Esophagus muscularis mucosa (tissue), 4 donors: ENCODE measurements at regions not wholly inside any gene's neighbourhood (a gene's known extent, or its start where the extent isn't known, plus 50 kb on each side); places are given as distances from the start of the nearest gene placed in this dataset.

Experiments used
- EP300 ChIP-seq: sonication (generic); formaldehyde crosslinking; IDR thresholded peaks from one replicate; pipeline ENCODE4 v1.6.1; 2017; ENCODE audit warnings: antibody characterized with exemption
- POLR2A ChIP-seq: fragments of 450-650 bp; IDR thresholded peaks from one replicate; pipeline ENCODE4 v1.6.1; 2017; ENCODE audit warnings: antibody characterized with exemption, moderate library complexity, mild to moderate bottlenecking, low read depth
- TF ChIP-seq, protein P1 (sequence below), 3 experiments: fragments of 200-600 bp in 2 of 3; fragments of 450-650 bp in 1 of 3; sonication (generic) in 2 of 3; IDR thresholded peaks; one replicate each; pipeline ENCODE4 v1.5.1; 2017 to 2019; ENCODE audit warnings: antibody characterized with exemption in 3 of 3, mild to moderate bottlenecking in 2 of 3, moderate library complexity in 1 of 3

DNA sequence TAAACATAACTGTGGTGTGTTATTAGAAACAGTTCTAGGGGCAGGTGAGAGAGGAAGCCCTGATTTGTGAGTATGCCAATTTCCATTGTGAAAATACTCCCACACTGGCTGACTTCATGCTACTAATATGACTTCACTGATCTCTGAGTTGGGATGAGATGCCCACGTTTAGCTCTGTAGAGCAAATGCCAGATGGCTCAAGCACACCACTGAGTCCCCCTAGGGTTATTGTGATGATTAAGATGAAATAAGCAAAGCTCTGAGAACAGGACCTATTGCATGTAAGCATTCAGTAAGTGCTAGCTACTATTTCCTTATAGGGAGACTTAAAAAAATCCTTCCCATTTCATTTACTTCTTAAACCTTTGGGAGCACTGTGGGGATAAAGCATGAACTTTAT, 117.6 kb downstream of the CENPF start:
- TF ChIP-seq, protein P1, sequence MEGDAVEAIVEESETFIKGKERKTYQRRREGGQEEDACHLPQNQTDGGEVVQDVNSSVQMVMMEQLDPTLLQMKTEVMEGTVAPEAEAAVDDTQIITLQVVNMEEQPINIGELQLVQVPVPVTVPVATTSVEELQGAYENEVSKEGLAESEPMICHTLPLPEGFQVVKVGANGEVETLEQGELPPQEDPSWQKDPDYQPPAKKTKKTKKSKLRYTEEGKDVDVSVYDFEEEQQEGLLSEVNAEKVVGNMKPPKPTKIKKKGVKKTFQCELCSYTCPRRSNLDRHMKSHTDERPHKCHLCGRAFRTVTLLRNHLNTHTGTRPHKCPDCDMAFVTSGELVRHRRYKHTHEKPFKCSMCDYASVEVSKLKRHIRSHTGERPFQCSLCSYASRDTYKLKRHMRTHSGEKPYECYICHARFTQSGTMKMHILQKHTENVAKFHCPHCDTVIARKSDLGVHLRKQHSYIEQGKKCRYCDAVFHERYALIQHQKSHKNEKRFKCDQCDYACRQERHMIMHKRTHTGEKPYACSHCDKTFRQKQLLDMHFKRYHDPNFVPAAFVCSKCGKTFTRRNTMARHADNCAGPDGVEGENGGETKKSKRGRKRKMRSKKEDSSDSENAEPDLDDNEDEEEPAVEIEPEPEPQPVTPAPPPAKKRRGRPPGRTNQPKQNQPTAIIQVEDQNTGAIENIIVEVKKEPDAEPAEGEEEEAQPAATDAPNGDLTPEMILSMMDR (IDR thresholded peaks at IDR 0.05): no peak
- TF ChIP-seq EP300 (no peak), POLR2A (no peak)
